ENCODE measurements at regions not wholly inside any gene's neighbourhood (a gene's known extent, or its start where the extent isn't known, plus 50 kb on each side); places are given as distances from the start of the nearest gene placed in this dataset.

DNA sequence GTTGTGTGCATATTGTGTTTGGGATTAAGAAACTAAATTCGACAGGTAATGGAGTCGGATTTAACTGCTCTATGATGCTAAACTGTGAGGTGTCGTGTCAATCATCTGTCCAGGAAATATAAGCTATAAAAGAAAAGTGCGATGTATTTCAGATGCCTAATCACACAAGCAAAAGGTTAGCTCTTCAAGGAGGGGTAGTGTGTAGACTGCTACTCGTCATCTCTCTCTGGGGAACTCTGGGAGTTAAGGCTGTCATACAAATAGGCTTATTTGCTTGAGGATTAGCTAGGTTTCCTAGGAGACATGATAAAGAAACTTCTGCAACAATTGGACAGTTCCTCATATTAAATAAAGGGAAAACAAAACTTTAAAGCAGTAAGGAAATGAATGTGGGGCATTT lies 462.1 kb downstream of the OLFM4 start:
- H2BK12ac ChIP-seq (ENCODE audit: low read depth, low read length), result no peak overlapping the region
- no peak overlapping the region for H3K56ac ChIP-seq (replicated peaks; ENCODE audit: insufficient read length, low read depth, low read length)
- no peak overlapping the region for H3K4me3 ChIP-seq (ENCODE audit: extremely low read depth in 1 of 4, insufficient read depth in 2 of 4, low read depth in 3 of 4, low read length in 4 of 4)
- no peaks in the 10 kb centered on the region for H3K79me2 ChIP-seq (ENCODE audit: control insufficient read depth in 1 of 2, insufficient read depth in 2 of 2, low read length in 2 of 2)
- no peak for DNase-seq (ENCODE audit: low read depth in 1 of 2, low spot score in 2 of 2)
- H3K9me3 ChIP-seq (ENCODE audit: insufficient read depth in 2 of 2, low read depth in 1 of 2, low read length in 1 of 2), result no peaks in the 10 kb centered on the region
- no peaks in the 10 kb centered on the region for H3K79me1 ChIP-seq (ENCODE audit: low read depth, low read length)
- no peak overlapping the region for H3K14ac ChIP-seq (ENCODE audit: insufficient read length)
- no peak overlapping the region for H3K9ac ChIP-seq (replicated peaks in 1 of 4; ENCODE audit: extremely low read depth in 1 of 4, low read depth in 3 of 4, low read length in 3 of 4)
- no peaks in the 10 kb centered on the region for H3K36me3 ChIP-seq (ENCODE audit: control insufficient read depth in 2 of 4, insufficient read depth in 4 of 4, low read length in 3 of 4)
- no peaks in the 10 kb centered on the region for H3K27me3 ChIP-seq (replicated peaks in 1 of 4; ENCODE audit: control insufficient read depth in 3 of 4, extremely low read depth in 1 of 4, insufficient read depth in 3 of 4, low read length in 3 of 4)
- no peak overlapping the region for H2BK5ac ChIP-seq (ENCODE audit: low read depth, low read length)
- no peaks in the 10 kb centered on the region for H3K4me1 ChIP-seq (replicated peaks in 1 of 4; ENCODE audit: control insufficient read depth in 3 of 4, insufficient read depth in 4 of 4, low read length in 3 of 4)
- no peak overlapping the region for H2AK5ac ChIP-seq (ENCODE audit: low read depth, low read length)
- no peak overlapping the region for H4K8ac ChIP-seq (ENCODE audit: extremely low read depth, insufficient read depth, low read length)
- no peak overlapping the region for H4K5ac ChIP-seq (ENCODE audit: insufficient read length, low read depth, low read length)
- no peak overlapping the region for H2AFZ ChIP-seq (ENCODE audit: low read length)
- no peak overlapping the region for H4K91ac ChIP-seq (replicated peaks; ENCODE audit: insufficient read length, low read length)
- FAIRE-seq, result no peak
- H3K27ac ChIP-seq (ENCODE audit: low read depth, low read length), result no peak overlapping the region
- no peak overlapping the region for H2BK20ac ChIP-seq (ENCODE audit: low read length)
- no peaks in the 10 kb centered on the region for H3K23me2 ChIP-seq (ENCODE audit: low read depth, low read length)
- POLR2A ChIA-PET (ENCODE audit: partially characterized antibody), result no interaction called here
- H3K23ac ChIP-seq (ENCODE audit: insufficient read length), result no peak overlapping the region
- no peak overlapping the region for H3K4ac ChIP-seq (replicated peaks; ENCODE audit: insufficient read length, low read depth, low read length)
- no peak overlapping the region for H2BK15ac ChIP-seq (ENCODE audit: low read length)
- no peak overlapping the region for H2BK120ac ChIP-seq (replicated peaks; ENCODE audit: low read depth, low read length)
- no peak for TF ChIP-seq EZH2 (IDR thresholded peaks at IDR 0.05; ENCODE audit: low read depth, low read length, severe bottlenecking)
- TF ChIP-seq POLR2AphosphoS5 (IDR thresholded peaks at IDR 0.05; ENCODE audit: low read depth, low read length), result no peak
- no peak overlapping the region for H3K4me2 ChIP-seq (ENCODE audit: insufficient read depth in 1 of 2, low read depth in 2 of 2, low read length in 2 of 2)
- CTCF ChIA-PET (ENCODE audit: partially characterized antibody), result interaction anchor here (0.6 kb wide), 1 partner anchor 199 kb away, joined by 3 read pairs; no protein-coding TSS in a partner anchor
- no peaks in the 10 kb centered on the region for H4K20me1 ChIP-seq (replicated peaks in 1 of 2; ENCODE audit: control insufficient read depth in 1 of 2, insufficient read depth in 2 of 2, low read length in 2 of 2)
- no peak overlapping the region for H3K18ac ChIP-seq (ENCODE audit: extremely low read depth, low read length)
- 76% methylated on average over 5 of the region's 5 CpGs; no CpG with 5 or more reads in 1 of the 2 experiments for WGBS, 2 experiments (ENCODE audit: extremely low coverage in 1 of 2, insufficient coverage in 1 of 2, insufficient read length in 1 of 2, insufficient replicate concordance in 2 of 2, low coverage in 1 of 2, low lambda C conversion rate in 2 of 2, missing lambda C conversion rate in 1 of 2)
